Stimulated activated naive CD8-positive, alpha-beta T cell treated with anti-CD3 and anti-CD28 coated beads, Interleukin-15, Interleukin-2, amounts not matched to agents 100 U/mL and 50 U/mL, for 24 hours (primary cell): ENCODE measurements at regions not wholly inside any gene's neighbourhood (a gene's known extent, or its start where the extent isn't known, plus 50 kb on each side); places are given as distances from the start of the nearest gene placed in this dataset.

Source experiments
- ATAC-seq: fragments of 150-1000 bp; cut with Tn5 transposase; one replicate; pipeline ENCODE4 v1.10.0; 2021
- DNase-seq: peaks from one replicate; pipeline ENCODE4 v3.0.0; 2021

- no peak for DNase-seq
- no peak for ATAC-seq
Observed at GRCh38 chr6:1029141-1029540, 282.8 kb upstream of the FOXQ1 start.

- ATAC-seq = no peak
- DNase-seq = no peak
Observed at GRCh38 chr6:1028723-1029122, 283.2 kb upstream of the FOXQ1 start.

- ATAC-seq (no peak), DNase-seq (no peak)
Observed at GRCh38 chr6:1027795-1028569, 283.9 kb upstream of the FOXQ1 start.

GRCh38 chr6:1027109-1027794 is 284.6 kb upstream of the FOXQ1 start:
- ATAC-seq (no peak), DNase-seq (no peak)

GRCh38 chr6:1025821-1026220 is 286.1 kb upstream of the FOXQ1 start:
- ATAC-seq = no peak

GRCh38 chr6:1024587-1024986 is 287.3 kb upstream of the FOXQ1 start:
- DNase-seq = no peak
- ATAC-seq = no peak

More at GRCh38 chr6:1025821-1026220, 286.1 kb upstream of the FOXQ1 start:
- no peak for DNase-seq

- no peak for DNase-seq
- no peak for ATAC-seq
Observed at GRCh38 chr6:1024161-1024560, 287.7 kb upstream of the FOXQ1 start.

GRCh38 chr6:1023229-1023628 is 288.7 kb upstream of the FOXQ1 start:
- no peak for ATAC-seq
- no peak for DNase-seq

- DNase-seq (no peak), ATAC-seq (no peak)
Observed at GRCh38 chr6:1022719-1023118, 289.2 kb upstream of the FOXQ1 start.

- ATAC-seq (no peak), DNase-seq (no peak)
Observed at GRCh38 chr6:1020837-1021236, 291.1 kb upstream of the FOXQ1 start.

GRCh38 chr6:1020133-1020532 is 291.8 kb upstream of the FOXQ1 start:
- DNase-seq (no peak), ATAC-seq (no peak)

- ATAC-seq = no peak
- DNase-seq = no peak
Observed at GRCh38 chr6:1018041-1018440, 293.9 kb upstream of the FOXQ1 start.

GRCh38 chr6:1016329-1017302 is 295.3 kb upstream of the FOXQ1 start:
- DNase-seq (no peak), ATAC-seq (no peak)

GRCh38 chr6:1015825-1016224 is 296.1 kb upstream of the FOXQ1 start:
- ATAC-seq = no peak
- DNase-seq = no peak

- ATAC-seq (no peak), DNase-seq (no peak)
Observed at GRCh38 chr6:1014431-1014807, 297.5 kb upstream of the FOXQ1 start.

- no peak for DNase-seq
Observed at GRCh38 chr6:1013656-1014430, 298.1 kb upstream of the FOXQ1 start.

GRCh38 chr6:1009103-1009502 is 302.8 kb upstream of the FOXQ1 start:
- ATAC-seq = no peak
- DNase-seq = no peak

More at GRCh38 chr6:1013656-1014430, 298.1 kb upstream of the FOXQ1 start:
- ATAC-seq = no peak

- DNase-seq = no peak
- no peak for ATAC-seq
Observed at GRCh38 chr6:1007159-1007558, 304.7 kb upstream of the FOXQ1 start.

GRCh38 chr6:1004885-1005630 is 306.8 kb upstream of the FOXQ1 start:
- no peak for ATAC-seq
- no peak for DNase-seq

- ATAC-seq (no peak), DNase-seq (no peak)
Observed at GRCh38 chr6:1003394-1004160, 308.3 kb upstream of the FOXQ1 start.
